A549 (cell line): ENCODE measurements at regions not wholly inside any gene's neighbourhood (a gene's known extent, or its start where the extent isn't known, plus 50 kb on each side); places are given as distances from the start of the nearest gene placed in this dataset.

ENCODE experiments used
- CBX2 ChIP-seq: fragments of 200-600 bp; sonication (generic); IDR thresholded peaks from 2 replicates; pipeline ENCODE4 v1.6.1; 2016; ENCODE audit warnings: low read depth, mild to moderate bottlenecking, borderline replicate concordance
- CTCF ChIP-seq: fragments of >200 bp; sonication (Bioruptor Twin); formaldehyde crosslinking; IDR thresholded peaks from 3 replicates; pipeline ENCODE4 v1.5.1; 2016
- FOSL2 ChIP-seq, 2 experiments: fragments of 450-650 bp in 1 of 2; fragments of >200 bp in 1 of 2; sonication (Bioruptor Twin) in 1 of 2; formaldehyde crosslinking; IDR thresholded peaks; 2 replicates each; pipeline versions ENCODE4 v1.5.0 to v1.6.1; 2016 to 2020; ENCODE audit warnings: mild to moderate bottlenecking in 1 of 2, moderate library complexity in 1 of 2
- HMGXB4 ChIP-seq: fragments of 250-450 bp; sonication (Bioruptor Pico); IDR thresholded peaks from 2 replicates; pipeline ENCODE4 v1.5.0; 2021; ENCODE audit warnings: mild to moderate bottlenecking, moderate library complexity, borderline replicate concordance
- POLR2A ChIP-seq: IDR thresholded peaks from 2 replicates; pipeline ENCODE4 v1.6.1; 2012; ENCODE audit warnings: mild to moderate bottlenecking, low read length
- POLR2AphosphoS2 ChIP-seq: conservative IDR thresholded peaks from 2 replicates; pipeline ENCODE4 v1.6.1; 2012; ENCODE audit warnings: low read length, improper control_type of control experiment, inconsistent platforms
- REST ChIP-seq: fragments of 200-600 bp; sonication (generic); IDR thresholded peaks from 2 replicates; pipeline ENCODE4 v1.6.1; 2016; ENCODE audit warnings: antibody characterized with exemption, mild to moderate bottlenecking, moderate library complexity
- SREBF2 ChIP-seq: fragments of 450-650 bp; IDR thresholded peaks from 2 replicates; pipeline ENCODE4 v1.6.1; 2014; ENCODE audit warnings: mild to moderate bottlenecking, moderate library complexity
- USF2 ChIP-seq: fragments of 450-650 bp; IDR thresholded peaks from 2 replicates; pipeline ENCODE4 v1.6.1; 2014; ENCODE audit warnings: antibody characterized with exemption

GRCh38 chr12:60391791-60392190 is 796.0 kb downstream of the SLC16A7 start:
- no peak for TF ChIP-seq CBX2
- no peak for TF ChIP-seq REST
- TF ChIP-seq HMGXB4 (CRISPR knock-in tag) = no peak
- TF ChIP-seq SREBF2 = no peak
- TF ChIP-seq CTCF = no peak
- no peak for TF ChIP-seq POLR2A
- TF ChIP-seq FOSL2 (IDR thresholded peaks at IDR 0.05) = no peak
- TF ChIP-seq FOSL2 (CRISPR knock-in tag; IDR thresholded peaks at IDR 0.05) = no peak
- no peak for TF ChIP-seq USF2
- no peak for TF ChIP-seq POLR2AphosphoS2
